ENCODE measurements at regions not wholly inside any gene's neighbourhood (a gene's known extent, or its start where the extent isn't known, plus 50 kb on each side); places are given as distances from the start of the nearest gene placed in this dataset.
"Not testable (repeated sequence)": the region's sequence is repeated elsewhere in the genome, so short reads cannot be mapped to it uniquely, and the experiment has no call there.

DNA sequence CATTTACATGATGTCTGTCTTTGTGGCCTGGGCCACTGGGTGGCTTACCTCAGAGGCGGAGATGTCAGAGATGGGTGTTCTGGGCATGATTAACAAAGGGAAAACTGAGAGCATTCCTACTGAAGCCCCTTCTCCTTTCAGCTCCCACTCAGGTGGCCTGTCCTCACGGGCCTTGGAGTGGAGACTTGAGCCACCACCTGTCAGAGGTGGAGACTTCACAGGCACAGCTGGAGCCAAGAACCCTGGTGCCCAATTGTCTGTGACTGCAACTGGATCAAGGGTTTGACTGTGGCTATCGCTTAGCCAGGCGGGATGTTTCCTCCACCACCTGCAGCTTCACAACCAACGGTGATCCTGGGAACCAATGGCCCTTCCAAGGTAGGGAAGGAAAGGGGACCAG is 230.5 kb upstream of the NOTCH2NLA start:
- H3K4me3 ChIP-seq; H3K9me3 ChIP-seq (replicated peaks in 1 of 3); intact Hi-C loops (cut with DNase I); H3K27me3 ChIP-seq; H3K27ac ChIP-seq; H3K36me3 ChIP-seq (replicated peaks in 1 of 2); DNase-seq; H3K4me1 ChIP-seq (replicated peaks in 1 of 2): not testable (repeated sequence)
- WGBS, 4 donors = 85 to 97% (median 91%) methylated on average over 2 to 5 of the region's 5 CpGs

DNA sequence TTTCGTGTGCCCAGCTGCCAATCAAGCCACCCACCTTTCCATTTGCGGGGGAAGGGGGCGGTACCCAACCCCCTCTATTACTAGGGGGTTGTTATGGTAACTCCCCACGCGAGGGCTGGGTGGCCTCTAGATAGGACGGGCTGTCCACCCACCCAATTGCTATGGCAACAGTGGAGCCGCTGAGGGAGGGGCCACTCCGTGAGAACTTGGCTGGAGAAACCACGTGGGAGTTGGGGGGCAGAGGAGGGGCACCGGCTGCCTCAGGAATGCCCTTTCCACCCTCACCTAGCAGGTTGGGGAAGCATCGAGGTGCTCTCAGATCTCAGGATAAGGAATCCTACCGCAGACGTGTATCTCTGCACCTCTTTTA is 220.0 kb upstream of the NOTCH2NLA start:
- WGBS, 4 donors = 2 to 14% (median 7%) methylated on average over 1 to 3 of the region's 13 CpGs; no CpG with 5 or more reads in 1 of the 4 donors

GRCh38 chr1:146448212-146448876 is 219.5 kb upstream of the NOTCH2NLA start:
- 18 to 29% (median 25%) methylated on average over 3 to 4 of the region's 4 CpGs for whole genome bisulfite sequencing, 4 donors
- H3K27ac ChIP-seq; H3K4me3 ChIP-seq; H3K9me3 ChIP-seq (replicated peaks in 1 of 3); intact Hi-C loops (cut with DNase I); H3K27me3 ChIP-seq; H3K4me1 ChIP-seq (replicated peaks in 1 of 2); H3K36me3 ChIP-seq (replicated peaks in 1 of 2): not testable (repeated sequence)
- DNase-seq = peak; percentile 38 to 72 (median 57)
- TF ChIP-seq, protein P1, sequence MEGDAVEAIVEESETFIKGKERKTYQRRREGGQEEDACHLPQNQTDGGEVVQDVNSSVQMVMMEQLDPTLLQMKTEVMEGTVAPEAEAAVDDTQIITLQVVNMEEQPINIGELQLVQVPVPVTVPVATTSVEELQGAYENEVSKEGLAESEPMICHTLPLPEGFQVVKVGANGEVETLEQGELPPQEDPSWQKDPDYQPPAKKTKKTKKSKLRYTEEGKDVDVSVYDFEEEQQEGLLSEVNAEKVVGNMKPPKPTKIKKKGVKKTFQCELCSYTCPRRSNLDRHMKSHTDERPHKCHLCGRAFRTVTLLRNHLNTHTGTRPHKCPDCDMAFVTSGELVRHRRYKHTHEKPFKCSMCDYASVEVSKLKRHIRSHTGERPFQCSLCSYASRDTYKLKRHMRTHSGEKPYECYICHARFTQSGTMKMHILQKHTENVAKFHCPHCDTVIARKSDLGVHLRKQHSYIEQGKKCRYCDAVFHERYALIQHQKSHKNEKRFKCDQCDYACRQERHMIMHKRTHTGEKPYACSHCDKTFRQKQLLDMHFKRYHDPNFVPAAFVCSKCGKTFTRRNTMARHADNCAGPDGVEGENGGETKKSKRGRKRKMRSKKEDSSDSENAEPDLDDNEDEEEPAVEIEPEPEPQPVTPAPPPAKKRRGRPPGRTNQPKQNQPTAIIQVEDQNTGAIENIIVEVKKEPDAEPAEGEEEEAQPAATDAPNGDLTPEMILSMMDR (IDR thresholded peaks at IDR 0.05) = peak in 1 of 6 experiments; percentile 33

More for the DNA sequence above, 220.0 kb upstream of the NOTCH2NLA start:
- H3K4me3 ChIP-seq; H3K27me3 ChIP-seq; H3K4me1 ChIP-seq (replicated peaks in 1 of 2); H3K36me3 ChIP-seq (replicated peaks in 1 of 2); H3K9me3 ChIP-seq (replicated peaks in 1 of 3); intact Hi-C loops (cut with DNase I); H3K27ac ChIP-seq; DNase-seq: not testable (repeated sequence)

DNA sequence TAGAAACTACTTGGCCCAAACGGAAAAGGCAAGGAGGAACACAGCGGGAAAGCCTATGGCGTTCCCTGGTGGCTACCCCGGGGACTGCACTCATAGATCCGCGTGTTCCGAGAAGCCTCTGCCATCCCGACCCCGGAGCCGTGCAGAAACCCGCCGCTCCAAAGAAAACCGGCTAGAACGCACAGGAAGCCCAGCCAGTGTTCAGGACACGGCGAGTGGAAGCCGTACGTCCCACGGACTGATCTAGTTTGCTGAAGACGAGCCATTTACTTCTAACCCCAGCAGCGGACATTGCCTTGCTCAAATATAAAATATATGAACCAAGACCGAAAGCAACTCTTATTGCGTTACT is 215.0 kb upstream of the NOTCH2NLA start:
- H3K27me3 ChIP-seq; H3K27ac ChIP-seq; H3K36me3 ChIP-seq (replicated peaks in 1 of 2); H3K9me3 ChIP-seq (replicated peaks in 1 of 3); intact Hi-C loops (cut with DNase I); H3K4me1 ChIP-seq (replicated peaks in 1 of 2): not testable (repeated sequence)
- peak in 6 of 7 donors; percentile 13 to 58 (median 22) for DNase-seq
- TF ChIP-seq, protein P1 (IDR thresholded peaks at IDR 0.05) = peak in 1 of 6 experiments; percentile 8
- WGBS, 4 donors = 0 to 3% (median 0%) methylated on average over 8 to 18 of the region's 23 CpGs
- peak overlapping the region in 1 of 4 donors; percentile 48 for H3K4me3 ChIP-seq

GRCh38 chr1:146443088-146443870 is 214.5 kb upstream of the NOTCH2NLA start:
- intact Hi-C loops (cut with DNase I); H3K9me3 ChIP-seq (replicated peaks in 1 of 3); H3K36me3 ChIP-seq (replicated peaks in 1 of 2); H3K4me3 ChIP-seq; DNase-seq; H3K27me3 ChIP-seq; H3K4me1 ChIP-seq (replicated peaks in 1 of 2); H3K27ac ChIP-seq: not testable (repeated sequence)
- TF ChIP-seq, protein P1 (IDR thresholded peaks at IDR 0.05) = peak in 1 of 6 experiments; percentile 8
- 60 to 72% (median 70%) methylated on average over 7 to 15 of the region's 29 CpGs for WGBS, 4 donors

GRCh38 chr1:146438543-146438942 is 209.7 kb upstream of the NOTCH2NLA start:
- DNase-seq; intact Hi-C loops (cut with DNase I); H3K4me3 ChIP-seq; H3K36me3 ChIP-seq (replicated peaks in 1 of 2); H3K4me1 ChIP-seq (replicated peaks in 1 of 2); H3K27me3 ChIP-seq; H3K27ac ChIP-seq; H3K9me3 ChIP-seq (replicated peaks in 1 of 3): not testable (repeated sequence)
- 42 to 54% (median 45%) methylated on average over 2 to 3 of the region's 6 CpGs; no CpG with 5 or more reads in 1 of the 4 donors for WGBS, 4 donors

DNA sequence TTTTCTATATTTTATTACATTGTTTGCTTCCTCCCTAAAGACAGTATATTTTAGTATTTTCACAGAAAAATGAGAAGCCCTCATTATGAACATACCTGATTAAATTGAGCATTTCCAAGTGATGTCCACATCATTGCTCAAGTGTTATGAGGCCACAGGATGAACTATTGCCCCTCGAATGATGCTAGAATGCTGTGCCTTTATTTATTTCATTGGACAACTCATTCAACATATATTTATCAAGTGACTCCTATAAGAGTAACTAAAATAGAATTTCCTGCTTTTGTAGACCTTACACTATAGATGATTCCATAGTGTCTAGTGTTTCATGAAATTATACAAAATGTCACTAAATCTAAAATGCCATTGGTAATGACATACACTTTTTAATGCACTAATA is 187.8 kb upstream of the NOTCH2NLA start:
- WGBS, 4 donors = 68 to 90% (median 85%) methylated on average over 1 of the region's 1 CpG
- H3K27me3 ChIP-seq; H3K27ac ChIP-seq; intact Hi-C loops (cut with DNase I); H3K4me3 ChIP-seq; H3K4me1 ChIP-seq (replicated peaks in 1 of 2); H3K9me3 ChIP-seq (replicated peaks in 1 of 3); DNase-seq; H3K36me3 ChIP-seq (replicated peaks in 1 of 2): not testable (repeated sequence)

DNA sequence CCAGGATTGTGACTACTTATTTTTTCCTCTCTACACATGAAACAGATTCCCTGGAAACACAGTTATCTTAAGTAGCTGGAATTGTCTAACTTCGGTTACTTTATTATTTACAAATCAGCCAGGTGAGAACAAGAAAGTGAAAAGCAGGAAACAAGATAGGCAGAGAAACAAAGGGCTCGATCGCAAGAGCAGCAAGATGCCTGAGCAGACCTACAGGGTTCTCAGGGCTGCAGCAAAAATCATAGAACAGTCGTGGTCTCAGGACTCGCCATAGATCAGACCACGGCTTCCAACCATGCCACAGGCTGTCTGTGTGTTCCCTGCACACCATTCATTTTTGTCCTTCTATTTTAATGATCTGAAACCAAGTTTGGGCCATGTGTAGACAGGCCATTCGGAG is 186.2 kb upstream of the NOTCH2NLA start:
- H3K4me3 ChIP-seq; H3K4me1 ChIP-seq (replicated peaks in 1 of 2); H3K27me3 ChIP-seq; H3K36me3 ChIP-seq (replicated peaks in 1 of 2); H3K9me3 ChIP-seq (replicated peaks in 1 of 3); H3K27ac ChIP-seq; intact Hi-C loops (cut with DNase I); DNase-seq: not testable (repeated sequence)
- 75 to 93% (median 82%) methylated on average over 3 to 5 of the region's 7 CpGs for WGBS, 4 donors

All from adrenal gland (tissue), 9 donors.